GM23338 (cell line): ENCODE measurements at regions not wholly inside any gene's neighbourhood (a gene's known extent, or its start where the extent isn't known, plus 50 kb on each side); places are given as distances from the start of the nearest gene placed in this dataset.

ENCODE experiments used
- ATAC-seq: fragments of 200-7000 bp; cut with Tn5 transposase; 3 replicates; pipeline ENCODE4 v1.9.1; 2020
- DNase-seq: peaks from one replicate; pipeline ENCODE4 v3.0.0-alpha.2; 2015; ENCODE audit warnings: low spot score
- H2AFZ ChIP-seq: fragments of 200-600 bp; sonication (generic); 2 replicates; pipeline ENCODE4 v1.8.0; 2016; ENCODE audit warnings: antibody characterized with exemption, mild to moderate bottlenecking, moderate library complexity
- H3F3A ChIP-seq: fragments of 200-600 bp; sonication (generic); replicated peaks from 2 replicates; pipeline ENCODE4 v1.8.0; 2017; ENCODE audit warnings: antibody characterized with exemption, mixed run types, low read depth
- H3K27ac ChIP-seq: fragments of 200-600 bp; sonication (generic); 2 replicates; pipeline ENCODE4 v1.6.1; 2016; ENCODE audit warnings: low read depth
- H3K27me3 ChIP-seq: fragments of 200-600 bp; sonication (generic); 2 replicates; pipeline ENCODE4 v1.8.0; 2016; ENCODE audit warnings: mild to moderate bottlenecking, mixed run types, moderate library complexity; ENCODE audit not compliant: insufficient read depth
- H3K36me3 ChIP-seq: fragments of 200-600 bp; sonication (generic); 2 replicates; pipeline ENCODE4 v1.8.0; 2016; ENCODE audit warnings: mild to moderate bottlenecking; ENCODE audit not compliant: insufficient read depth
- H3K4me1 ChIP-seq: fragments of 200-600 bp; sonication (generic); 2 replicates; pipeline ENCODE4 v1.8.0; 2016; ENCODE audit warnings: mild to moderate bottlenecking, moderate library complexity; ENCODE audit not compliant: insufficient read depth
- H3K4me2 ChIP-seq: fragments of 200-600 bp; sonication (generic); 2 replicates; pipeline ENCODE4 v1.7.1; 2017; ENCODE audit warnings: mixed run types
- H3K4me3 ChIP-seq: fragments of 200-600 bp; sonication (generic); 2 replicates; pipeline ENCODE4 v1.6.1; 2016; ENCODE audit warnings: mixed run types
- H3K79me2 ChIP-seq: fragments of 200-600 bp; sonication (generic); replicated peaks from 2 replicates; pipeline ENCODE4 v1.8.0; 2017; ENCODE audit warnings: mild to moderate bottlenecking; ENCODE audit not compliant: insufficient read depth
- H3K9me2 ChIP-seq: fragments of 200-600 bp; sonication (generic); 2 replicates; pipeline ENCODE4 v1.8.0; 2017; ENCODE audit not compliant: insufficient read depth
- H4K20me1 ChIP-seq: fragments of 200-600 bp; sonication (generic); replicated peaks from 2 replicates; pipeline ENCODE4 v1.8.0; 2017; ENCODE audit warnings: mild to moderate bottlenecking; ENCODE audit not compliant: insufficient read depth
- H3K27ac Mint-ChIP-seq: 2 replicates; pipeline ENCODE4 v1.8.0; 2020; ENCODE audit warnings: inconsistent platforms, mild to moderate bottlenecking, moderate library complexity, mixed read lengths
- H3K27me3 Mint-ChIP-seq: 3 replicates; pipeline ENCODE4 v1.8.0; 2022; ENCODE audit warnings: low read depth, mild to moderate bottlenecking, moderate library complexity, mixed read lengths, inconsistent platforms; ENCODE audit not compliant: insufficient read depth, poor library complexity
- H3K36me3 Mint-ChIP-seq: 3 replicates; pipeline ENCODE4 v1.8.0; 2021; ENCODE audit warnings: low read depth, mild to moderate bottlenecking, inconsistent platforms, moderate library complexity, mixed read lengths
- H3K4me1 Mint-ChIP-seq: 3 replicates; pipeline ENCODE4 v1.8.0; 2020; ENCODE audit warnings: mild to moderate bottlenecking, inconsistent platforms, mixed read lengths
- H3K4me3 Mint-ChIP-seq: 3 replicates; pipeline ENCODE4 v1.8.0; 2021; ENCODE audit warnings: moderate library complexity, mild to moderate bottlenecking, inconsistent platforms, mixed read lengths
- H3K9me3 Mint-ChIP-seq: 3 replicates; pipeline ENCODE4 v1.8.0; 2020; ENCODE audit warnings: moderate library complexity, mild to moderate bottlenecking, inconsistent platforms, mixed read lengths
- CREB1 ChIP-seq: fragments of 250-450 bp; sonication (Bioruptor Pico); IDR thresholded peaks from 2 replicates; pipeline ENCODE4 v1.5.0; 2020; ENCODE audit warnings: low read depth, mild to moderate bottlenecking, moderate library complexity
- EZH2 ChIP-seq: fragments of 200-600 bp; sonication (generic); IDR thresholded peaks from one replicate; pipeline ENCODE4 v1.8.0; 2017; ENCODE audit warnings: antibody characterized with exemption, mild to moderate bottlenecking, low read depth; ENCODE audit not compliant: unreplicated experiment
- EZH2phosphoT487 ChIP-seq: fragments of 200-600 bp; sonication (generic); IDR thresholded peaks from one replicate; pipeline ENCODE4 v1.8.1; 2018; ENCODE audit warnings: antibody characterized with exemption; ENCODE audit not compliant: unreplicated experiment
- JUNB ChIP-seq: IDR thresholded peaks from one replicate; pipeline ENCODE4 v1.6.1; 2016; ENCODE audit warnings: antibody characterized with exemption; ENCODE audit not compliant: unreplicated experiment
- NANOG ChIP-seq: IDR thresholded peaks from 2 replicates; pipeline ENCODE4 v1.6.1; 2016; ENCODE audit warnings: antibody characterized with exemption, borderline replicate concordance
- POLR2AphosphoS5 ChIP-seq: IDR thresholded peaks from 2 replicates; pipeline ENCODE4 v1.6.1; 2016; ENCODE audit warnings: antibody characterized with exemption, low read depth
- STAT1 ChIP-seq: IDR thresholded peaks from one replicate; pipeline ENCODE4 v1.6.1; 2016; ENCODE audit warnings: antibody characterized with exemption; ENCODE audit not compliant: unreplicated experiment
- ZNF114 ChIP-seq: fragments of 250-450 bp; sonication (Bioruptor Pico); IDR thresholded peaks from 2 replicates; pipeline ENCODE4 v1.5.0; 2020; ENCODE audit warnings: mild to moderate bottlenecking, moderate library complexity
- ZNF331 ChIP-seq: fragments of 250-450 bp; sonication (Bioruptor Pico); IDR thresholded peaks from 2 replicates; pipeline ENCODE4 v1.5.0; 2020; ENCODE audit warnings: low read depth, mild to moderate bottlenecking, moderate library complexity
- TF ChIP-seq, protein P1 (sequence below): fragments of 250-450 bp; sonication (Bioruptor Pico); IDR thresholded peaks from 2 replicates; pipeline ENCODE4 v1.5.0; 2020; ENCODE audit warnings: mild to moderate bottlenecking, moderate library complexity
- TF ChIP-seq, protein P2 (sequence below), 2 experiments: fragments of 200-600 bp in 1 of 2; sonication (generic) in 1 of 2; conservative IDR thresholded peaks; 2 replicates each; pipeline versions ENCODE4 v1.5.1 to v1.6.1; 2016 to 2017; ENCODE audit warnings: antibody characterized with exemption in 2 of 2, low read depth in 2 of 2, mild to moderate bottlenecking in 2 of 2, moderate library complexity in 1 of 2

DNA sequence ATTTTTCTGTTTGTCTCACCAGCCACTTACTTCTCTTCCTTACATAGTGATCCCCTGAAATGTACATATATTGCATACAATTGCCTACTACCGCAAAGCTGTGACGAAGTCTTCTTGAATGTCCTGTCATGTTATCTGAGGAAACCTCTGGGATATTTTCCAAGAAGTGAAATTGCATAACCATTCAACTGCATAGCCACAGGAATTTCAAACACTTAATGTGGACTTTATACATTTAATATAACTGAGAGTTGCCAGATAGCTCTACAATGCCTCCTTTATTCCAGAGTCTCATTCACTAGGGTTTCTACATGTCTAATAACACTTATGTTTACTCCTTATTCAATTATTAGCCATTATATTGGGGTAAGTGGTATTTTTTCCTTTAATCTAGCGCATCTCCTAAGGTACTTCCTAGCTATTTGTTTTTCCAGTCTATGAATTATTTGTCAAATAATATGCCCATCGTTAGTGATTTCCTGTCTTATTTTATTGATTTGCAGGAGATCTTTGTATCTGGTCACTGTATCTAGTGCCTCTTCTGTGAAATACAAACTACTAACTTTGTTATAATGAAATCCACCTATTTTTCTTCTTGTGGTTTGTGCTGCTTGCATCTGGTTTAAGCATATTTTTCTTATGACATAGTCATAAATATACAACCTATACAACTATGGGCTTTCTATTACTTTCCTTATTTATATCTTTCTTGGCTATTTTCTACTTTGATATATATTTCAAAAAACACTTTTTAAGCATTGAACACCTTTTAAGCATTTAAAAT lies 69.2 kb upstream of the GRID2 start (continued):
- TF ChIP-seq, protein P1, sequence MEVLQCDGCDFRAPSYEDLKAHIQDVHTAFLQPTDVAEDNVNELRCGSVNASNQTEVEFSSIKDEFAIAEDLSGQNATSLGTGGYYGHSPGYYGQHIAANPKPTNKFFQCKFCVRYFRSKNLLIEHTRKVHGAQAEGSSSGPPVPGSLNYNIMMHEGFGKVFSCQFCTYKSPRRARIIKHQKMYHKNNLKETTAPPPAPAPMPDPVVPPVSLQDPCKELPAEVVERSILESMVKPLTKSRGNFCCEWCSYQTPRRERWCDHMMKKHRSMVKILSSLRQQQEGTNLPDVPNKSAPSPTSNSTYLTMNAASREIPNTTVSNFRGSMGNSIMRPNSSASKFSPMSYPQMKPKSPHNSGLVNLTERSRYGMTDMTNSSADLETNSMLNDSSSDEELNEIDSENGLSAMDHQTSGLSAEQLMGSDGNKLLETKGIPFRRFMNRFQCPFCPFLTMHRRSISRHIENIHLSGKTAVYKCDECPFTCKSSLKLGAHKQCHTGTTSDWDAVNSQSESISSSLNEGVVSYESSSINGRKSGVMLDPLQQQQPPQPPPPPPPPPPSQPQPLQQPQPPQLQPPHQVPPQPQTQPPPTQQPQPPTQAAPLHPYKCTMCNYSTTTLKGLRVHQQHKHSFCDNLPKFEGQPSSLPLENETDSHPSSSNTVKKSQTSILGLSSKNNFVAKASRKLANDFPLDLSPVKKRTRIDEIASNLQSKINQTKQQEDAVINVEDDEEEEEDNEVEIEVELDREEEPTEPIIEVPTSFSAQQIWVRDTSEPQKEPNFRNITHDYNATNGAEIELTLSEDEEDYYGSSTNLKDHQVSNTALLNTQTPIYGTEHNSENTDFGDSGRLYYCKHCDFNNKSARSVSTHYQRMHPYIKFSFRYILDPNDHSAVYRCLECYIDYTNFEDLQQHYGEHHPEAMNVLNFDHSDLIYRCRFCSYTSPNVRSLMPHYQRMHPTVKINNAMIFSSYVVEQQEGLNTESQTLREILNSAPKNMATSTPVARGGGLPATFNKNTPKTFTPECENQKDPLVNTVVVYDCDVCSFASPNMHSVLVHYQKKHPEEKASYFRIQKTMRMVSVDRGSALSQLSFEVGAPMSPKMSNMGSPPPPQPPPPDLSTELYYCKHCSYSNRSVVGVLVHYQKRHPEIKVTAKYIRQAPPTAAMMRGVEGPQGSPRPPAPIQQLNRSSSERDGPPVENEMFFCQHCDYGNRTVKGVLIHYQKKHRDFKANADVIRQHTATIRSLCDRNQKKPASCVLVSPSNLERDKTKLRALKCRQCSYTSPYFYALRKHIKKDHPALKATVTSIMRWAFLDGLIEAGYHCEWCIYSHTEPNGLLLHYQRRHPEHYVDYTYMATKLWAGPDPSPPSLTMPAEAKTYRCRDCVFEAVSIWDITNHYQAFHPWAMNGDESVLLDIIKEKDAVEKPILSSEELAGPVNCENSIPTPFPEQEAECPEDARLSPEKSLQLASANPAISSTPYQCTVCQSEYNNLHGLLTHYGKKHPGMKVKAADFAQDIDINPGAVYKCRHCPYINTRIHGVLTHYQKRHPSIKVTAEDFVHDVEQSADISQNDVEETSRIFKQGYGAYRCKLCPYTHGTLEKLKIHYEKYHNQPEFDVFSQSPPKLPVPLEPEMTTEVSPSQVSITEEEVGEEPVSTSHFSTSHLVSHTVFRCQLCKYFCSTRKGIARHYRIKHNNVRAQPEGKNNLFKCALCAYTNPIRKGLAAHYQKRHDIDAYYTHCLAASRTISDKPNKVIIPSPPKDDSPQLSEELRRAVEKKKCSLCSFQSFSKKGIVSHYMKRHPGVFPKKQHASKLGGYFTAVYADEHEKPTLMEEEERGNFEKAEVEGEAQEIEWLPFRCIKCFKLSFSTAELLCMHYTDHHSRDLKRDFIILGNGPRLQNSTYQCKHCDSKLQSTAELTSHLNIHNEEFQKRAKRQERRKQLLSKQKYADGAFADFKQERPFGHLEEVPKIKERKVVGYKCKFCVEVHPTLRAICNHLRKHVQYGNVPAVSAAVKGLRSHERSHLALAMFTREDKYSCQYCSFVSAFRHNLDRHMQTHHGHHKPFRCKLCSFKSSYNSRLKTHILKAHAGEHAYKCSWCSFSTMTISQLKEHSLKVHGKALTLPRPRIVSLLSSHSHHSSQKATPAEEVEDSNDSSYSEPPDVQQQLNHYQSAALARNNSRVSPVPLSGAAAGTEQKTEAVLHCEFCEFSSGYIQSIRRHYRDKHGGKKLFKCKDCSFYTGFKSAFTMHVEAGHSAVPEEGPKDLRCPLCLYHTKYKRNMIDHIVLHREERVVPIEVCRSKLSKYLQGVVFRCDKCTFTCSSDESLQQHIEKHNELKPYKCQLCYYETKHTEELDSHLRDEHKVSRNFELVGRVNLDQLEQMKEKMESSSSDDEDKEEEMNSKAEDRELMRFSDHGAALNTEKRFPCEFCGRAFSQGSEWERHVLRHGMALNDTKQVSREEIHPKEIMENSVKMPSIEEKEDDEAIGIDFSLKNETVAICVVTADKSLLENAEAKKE = no peak
- TF ChIP-seq CREB1 (CRISPR knock-in tag) = no peak

DNA sequence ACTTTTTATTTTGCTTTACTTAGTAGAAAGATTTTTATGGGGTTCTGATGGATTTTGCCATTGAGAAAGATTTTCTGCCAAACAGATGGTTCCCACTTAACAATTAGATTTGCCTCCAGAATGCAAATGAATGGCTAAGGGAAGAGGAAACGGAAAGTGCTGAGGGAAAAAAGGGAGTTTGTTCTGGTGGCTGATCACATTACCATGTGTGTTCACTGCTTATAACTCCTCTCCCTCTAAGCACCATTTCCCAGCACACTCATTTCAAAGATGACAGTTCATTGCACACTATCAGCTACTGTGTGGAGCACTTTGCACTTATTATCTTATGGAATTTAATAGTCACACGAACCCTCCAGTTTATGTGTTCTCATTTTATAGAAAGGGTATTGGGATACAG lies 68.0 kb upstream of the GRID2 start:
- no peaks in the 10 kb centered on the region for H3K4me1 ChIP-seq
- peaks cover 7% of the 10 kb centered on the region for H3K9me3 Mint-ChIP-seq
- no peaks in the 10 kb centered on the region for H3F3A ChIP-seq
- H3K4me3 Mint-ChIP-seq = no peak overlapping the region
- no peaks in the 10 kb centered on the region for H3K9me2 ChIP-seq
- no peak overlapping the region for H3K27ac Mint-ChIP-seq
- H3K27ac ChIP-seq = no peak overlapping the region
- H3K36me3 ChIP-seq = no peaks in the 10 kb centered on the region
- ATAC-seq (no peak), DNase-seq (peak; percentile 30)
- H3K4me2 ChIP-seq = no peak overlapping the region
- H3K27me3 ChIP-seq = peaks cover 44% of the 10 kb centered on the region
- peaks cover 3% of the 10 kb centered on the region for H3K27me3 Mint-ChIP-seq
- H3K4me1 Mint-ChIP-seq = peaks cover 7% of the 10 kb centered on the region
- no peak overlapping the region for H3K4me3 ChIP-seq
- no peaks in the 10 kb centered on the region for H4K20me1 ChIP-seq
- no peak overlapping the region for H2AFZ ChIP-seq
- H3K36me3 Mint-ChIP-seq = peaks cover 9% of the 10 kb centered on the region
- no peaks in the 10 kb centered on the region for H3K79me2 ChIP-seq
- no peak for TF ChIP-seq NANOG
- no peak for TF ChIP-seq JUNB
- no peak for TF ChIP-seq CREB1 (CRISPR knock-in tag)
- TF ChIP-seq ZNF331 (CRISPR knock-in tag) = no peak
- TF ChIP-seq ZNF114 (CRISPR knock-in tag) = no peak
- no peak for TF ChIP-seq STAT1
- no peak for TF ChIP-seq POLR2AphosphoS5
- no peak for TF ChIP-seq EZH2
- TF ChIP-seq EZH2phosphoT487 = no peak
- TF ChIP-seq, protein P2, sequence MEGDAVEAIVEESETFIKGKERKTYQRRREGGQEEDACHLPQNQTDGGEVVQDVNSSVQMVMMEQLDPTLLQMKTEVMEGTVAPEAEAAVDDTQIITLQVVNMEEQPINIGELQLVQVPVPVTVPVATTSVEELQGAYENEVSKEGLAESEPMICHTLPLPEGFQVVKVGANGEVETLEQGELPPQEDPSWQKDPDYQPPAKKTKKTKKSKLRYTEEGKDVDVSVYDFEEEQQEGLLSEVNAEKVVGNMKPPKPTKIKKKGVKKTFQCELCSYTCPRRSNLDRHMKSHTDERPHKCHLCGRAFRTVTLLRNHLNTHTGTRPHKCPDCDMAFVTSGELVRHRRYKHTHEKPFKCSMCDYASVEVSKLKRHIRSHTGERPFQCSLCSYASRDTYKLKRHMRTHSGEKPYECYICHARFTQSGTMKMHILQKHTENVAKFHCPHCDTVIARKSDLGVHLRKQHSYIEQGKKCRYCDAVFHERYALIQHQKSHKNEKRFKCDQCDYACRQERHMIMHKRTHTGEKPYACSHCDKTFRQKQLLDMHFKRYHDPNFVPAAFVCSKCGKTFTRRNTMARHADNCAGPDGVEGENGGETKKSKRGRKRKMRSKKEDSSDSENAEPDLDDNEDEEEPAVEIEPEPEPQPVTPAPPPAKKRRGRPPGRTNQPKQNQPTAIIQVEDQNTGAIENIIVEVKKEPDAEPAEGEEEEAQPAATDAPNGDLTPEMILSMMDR (conservative IDR thresholded peaks at IDR 0.05; ENCODE audit: low read depth in 2 of 2) = no peak
